C1 segment of cervical spinal cord (tissue), 14 donors: ENCODE measurements at regions not wholly inside any gene's neighbourhood (a gene's known extent, or its start where the extent isn't known, plus 50 kb on each side); places are given as distances from the start of the nearest gene placed in this dataset.
"Not testable (repeated sequence)": the region's sequence is repeated elsewhere in the genome, so short reads cannot be mapped to it uniquely, and the experiment has no call there.

Experiments
- DNase-seq, 14 donors: peaks; one replicate each; lab custom pipeline; 2025; lab: John Stamatoyannopoulos, UW

DNA sequence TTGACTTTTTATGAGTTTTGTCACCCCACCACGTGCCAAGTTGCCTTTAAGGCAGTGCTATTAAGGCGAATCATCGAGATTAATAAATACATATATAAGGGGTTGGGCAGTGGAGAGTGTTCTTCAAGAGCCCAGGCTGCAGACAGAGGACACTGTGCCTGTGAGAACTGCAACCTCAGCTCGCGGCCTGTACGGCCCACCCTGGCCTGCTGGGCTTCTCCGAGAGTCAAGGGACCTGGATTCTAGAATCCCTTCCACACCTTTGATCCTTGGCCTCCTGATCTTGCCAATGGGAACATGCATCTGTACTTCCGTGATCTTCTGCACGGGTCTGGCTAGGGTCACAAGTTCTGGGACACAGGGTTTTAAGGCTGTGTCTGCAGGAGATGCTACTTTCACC, 54.5 kb downstream of the IRX5 start:
- DNase-seq, result no peak

DNA sequence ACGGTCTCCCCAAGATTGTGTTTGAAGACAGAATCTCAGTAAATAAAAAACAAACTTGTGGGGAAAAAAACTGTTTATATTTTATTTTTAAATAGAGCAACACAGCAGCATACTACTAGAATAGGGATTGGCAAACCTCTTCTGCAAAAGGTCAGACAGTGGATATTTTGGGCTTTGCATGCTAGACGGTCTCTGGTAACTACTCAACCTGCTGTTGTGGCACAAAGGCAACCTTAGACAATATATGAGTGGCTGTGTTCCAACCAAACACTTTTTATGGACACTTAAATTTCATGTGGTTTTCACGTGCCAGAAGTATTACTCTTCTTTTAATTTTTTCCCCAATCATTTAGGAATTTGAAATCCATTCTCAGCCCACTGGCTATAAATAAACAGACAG, 55.0 kb downstream of the IRX5 start:
- no peak for DNase-seq

DNA sequence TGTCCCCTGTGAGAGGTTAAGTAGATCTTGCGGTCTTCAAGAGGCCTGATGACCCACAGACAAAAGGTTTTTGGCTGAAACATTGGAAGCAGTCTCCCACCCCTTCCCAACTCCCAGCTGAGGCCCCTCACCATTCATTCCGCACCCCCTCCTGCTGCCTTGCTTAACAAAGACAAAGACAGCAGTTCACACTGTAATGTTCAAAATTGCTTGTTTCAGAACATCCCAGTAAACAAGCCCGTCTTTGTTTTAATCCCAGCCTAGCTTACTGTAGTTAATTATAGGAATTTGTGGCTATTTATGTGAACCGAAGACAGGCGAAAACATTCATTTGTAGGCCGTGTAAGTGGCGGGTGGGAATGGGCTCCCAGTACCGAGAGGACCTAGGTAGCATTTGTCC, 55.7 kb downstream of the IRX5 start:
- DNase-seq, result peak in 5 of 14 donors; percentile 22 to 49 (median 42)

DNA sequence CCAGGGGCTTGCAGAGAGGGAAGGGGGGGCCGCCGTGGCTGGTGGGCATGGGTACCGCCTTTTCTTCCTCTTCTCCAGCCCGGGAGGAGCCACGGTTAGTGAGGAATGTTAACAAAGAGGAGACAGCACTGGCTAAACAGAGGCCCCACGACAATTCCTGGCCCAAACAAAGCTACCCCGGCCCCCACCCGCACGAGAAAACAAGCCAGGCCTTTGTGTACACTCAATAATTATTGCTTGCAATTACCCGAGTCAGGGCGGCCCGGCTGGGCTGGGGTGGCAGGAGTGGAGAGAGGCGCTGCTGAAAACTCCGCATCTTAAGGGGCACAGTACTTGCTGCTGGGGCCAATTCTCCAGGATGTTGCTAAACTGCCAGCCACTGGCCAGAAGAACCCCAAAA, 56.4 kb downstream of the IRX5 start:
- DNase-seq, result peak in 12 of 14 donors; percentile 4 to 81 (median 52)

DNA sequence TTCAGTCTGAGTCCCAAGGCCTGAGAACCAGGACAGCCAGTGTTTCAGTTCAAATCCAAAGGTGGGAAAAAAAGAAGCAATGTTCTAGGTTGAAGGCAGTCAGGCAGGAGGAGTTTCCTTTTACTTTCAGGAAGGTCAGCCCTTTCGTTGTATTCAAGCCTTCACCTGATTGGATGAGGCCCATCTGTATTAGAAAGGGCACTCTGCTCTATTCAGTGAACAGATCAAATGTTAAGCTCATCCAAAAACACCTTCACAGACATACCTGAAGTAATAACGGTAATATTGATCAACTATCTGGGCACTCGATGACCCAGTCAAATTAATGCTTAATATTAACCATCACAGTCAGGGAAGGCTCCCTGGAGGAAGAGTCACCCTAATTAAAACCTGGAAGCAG, 60.9 kb downstream of the IRX5 start:
- no peak for DNase-seq

DNA sequence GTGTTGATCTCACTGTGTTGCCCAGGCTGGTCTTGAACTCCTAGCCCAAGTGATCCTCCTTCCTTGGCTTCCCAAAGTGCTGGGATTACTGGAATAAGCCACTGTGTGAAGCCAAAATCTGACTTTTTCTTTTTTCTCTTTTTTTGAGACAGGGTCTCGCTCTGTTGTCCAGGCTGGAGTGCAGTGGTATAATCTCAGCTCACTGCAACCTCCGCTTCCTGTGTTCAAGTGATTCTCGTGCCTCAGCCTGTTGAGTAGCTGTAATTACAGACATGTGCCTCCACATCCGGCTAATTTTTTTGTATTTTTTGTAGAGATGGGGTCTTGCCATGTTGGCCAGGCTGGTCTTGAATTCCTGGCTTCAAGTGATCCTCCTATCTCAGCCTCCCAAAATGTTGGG, 61.3 kb downstream of the IRX5 start:
- not testable (repeated sequence) for DNase-seq

DNA sequence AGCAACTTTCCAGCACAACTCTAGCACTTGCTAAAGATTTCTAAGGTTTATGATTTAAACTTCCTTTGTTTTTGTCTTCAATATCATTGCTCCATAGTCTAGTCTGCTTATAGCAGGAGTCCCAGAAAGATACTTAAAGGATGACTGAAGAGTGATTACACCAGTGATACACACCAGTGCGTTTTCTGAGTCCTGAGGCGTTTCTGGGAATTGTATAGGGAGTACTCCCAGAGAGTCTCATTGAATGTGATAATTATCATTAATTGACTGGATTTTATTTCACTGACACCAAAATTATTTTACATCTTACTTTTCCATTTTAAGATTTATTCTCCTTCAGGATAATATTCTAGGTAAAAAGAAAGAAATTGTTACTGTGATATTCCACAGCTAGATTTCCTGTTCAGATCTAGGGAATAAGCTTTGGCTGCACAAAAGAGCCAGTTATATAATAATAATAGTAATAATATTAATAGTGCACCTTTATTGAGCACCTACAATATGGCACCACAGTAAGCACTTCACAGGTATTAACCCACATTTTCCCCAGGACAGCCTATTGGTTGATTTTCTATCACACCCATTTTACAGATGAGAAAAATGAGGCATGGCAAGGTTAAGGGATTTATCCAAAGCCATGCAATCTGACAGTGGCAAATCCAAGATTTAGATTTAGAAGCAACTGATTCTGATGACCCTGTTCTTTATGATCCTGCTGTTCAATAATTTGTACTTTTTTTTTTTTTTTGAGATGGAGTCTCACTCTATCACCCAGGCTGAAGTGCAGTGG, 62.6 kb downstream of the IRX5 start:
- DNase-seq, result no peak

DNA sequence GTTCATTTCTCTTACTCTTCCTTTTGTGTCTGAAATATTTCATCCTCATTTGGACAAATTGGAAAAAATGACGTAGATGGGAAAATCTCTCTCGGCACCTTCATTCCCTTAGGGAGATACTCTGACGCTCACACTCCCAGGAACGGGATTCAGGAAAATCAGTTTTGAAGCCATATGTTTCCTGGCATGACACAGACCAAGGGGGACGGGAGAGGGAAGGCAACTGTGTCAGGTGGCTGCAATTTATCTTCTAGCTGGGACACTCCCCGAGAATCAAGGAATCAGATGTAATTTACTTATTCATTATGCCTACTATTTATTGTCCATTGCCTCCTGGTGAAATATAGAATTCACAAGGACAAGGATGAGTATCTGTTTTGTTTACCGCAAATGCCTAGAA, 65.5 kb downstream of the IRX5 start:
- no peak for DNase-seq

DNA sequence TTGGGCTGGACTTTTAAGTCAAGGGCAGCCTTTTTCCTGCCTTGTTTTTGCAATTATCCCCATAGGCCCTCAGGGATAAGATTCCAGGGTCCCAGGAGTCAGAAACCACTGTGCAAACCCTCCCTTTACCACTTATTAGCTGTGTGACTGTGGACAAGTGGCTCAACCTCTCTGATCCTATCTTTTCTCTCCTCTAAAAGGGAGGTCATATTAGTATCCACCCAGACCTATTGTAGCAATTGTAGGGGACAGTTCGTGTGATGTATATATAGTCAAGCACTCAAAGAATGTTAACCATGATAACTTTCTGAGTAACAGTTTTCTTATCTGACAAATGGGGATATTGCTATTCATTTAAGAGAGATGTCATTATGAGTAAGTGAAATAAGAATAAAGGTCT, 68.2 kb downstream of the IRX5 start:
- no peak for DNase-seq

DNA sequence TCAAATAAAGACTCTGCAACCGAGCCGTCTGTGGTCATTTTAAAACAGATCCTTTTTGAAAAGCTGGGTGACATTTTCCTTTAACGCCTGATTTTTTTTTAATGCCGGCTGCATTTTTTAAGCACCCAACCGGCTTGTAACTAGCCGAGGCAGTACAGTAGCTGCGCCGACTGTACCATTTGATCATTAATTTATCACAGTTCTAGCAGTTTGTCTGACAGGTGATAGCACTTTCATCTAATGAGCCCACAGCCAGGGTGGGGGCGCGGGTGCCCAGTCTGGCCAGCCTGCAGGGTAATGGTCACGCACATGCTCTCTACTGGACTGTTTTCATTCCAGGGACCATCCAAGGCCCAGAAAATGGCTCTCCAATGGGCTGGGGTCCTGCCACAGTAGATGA, 68.8 kb downstream of the IRX5 start:
- no peak for DNase-seq

DNA sequence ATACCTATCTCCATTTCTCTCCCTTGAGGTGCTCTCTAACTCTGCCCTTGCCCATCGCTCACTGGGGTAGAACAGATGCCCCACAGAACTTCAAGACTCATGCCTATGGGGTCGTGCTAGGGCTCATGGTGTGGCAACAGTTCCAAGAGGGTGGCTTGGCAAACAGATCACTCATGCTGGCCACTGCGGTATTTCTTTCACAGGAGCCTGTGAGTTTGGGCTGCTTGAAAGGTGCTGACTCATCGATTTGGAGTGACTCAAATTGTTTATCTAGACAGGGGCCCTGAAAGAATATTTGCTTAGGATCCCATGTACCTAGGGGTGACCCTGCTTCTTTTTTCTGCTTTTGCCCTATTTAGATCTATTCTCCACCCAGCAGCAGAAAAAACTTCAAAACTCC, 69.9 kb downstream of the IRX5 start:
- DNase-seq, result no peak

DNA sequence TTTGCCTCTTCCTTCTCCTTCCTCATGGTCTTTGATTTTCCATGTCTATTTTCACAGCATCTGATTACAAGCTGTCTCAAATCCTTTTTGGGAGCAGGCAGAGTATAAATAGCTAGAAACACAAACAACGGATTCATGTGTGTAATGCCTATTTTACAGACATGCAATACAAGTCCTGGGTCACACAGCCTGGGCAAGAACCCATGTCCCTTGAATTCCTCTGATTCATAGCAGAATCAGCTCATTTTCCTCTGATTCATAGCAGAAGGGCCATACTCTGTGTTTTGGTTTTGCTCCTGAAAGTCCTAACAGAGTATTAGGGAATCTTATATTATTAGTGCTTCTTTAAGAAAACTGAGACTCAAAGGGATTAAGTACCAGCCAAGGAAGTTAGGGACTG, 71.3 kb downstream of the IRX5 start:
- no peak for DNase-seq

DNA sequence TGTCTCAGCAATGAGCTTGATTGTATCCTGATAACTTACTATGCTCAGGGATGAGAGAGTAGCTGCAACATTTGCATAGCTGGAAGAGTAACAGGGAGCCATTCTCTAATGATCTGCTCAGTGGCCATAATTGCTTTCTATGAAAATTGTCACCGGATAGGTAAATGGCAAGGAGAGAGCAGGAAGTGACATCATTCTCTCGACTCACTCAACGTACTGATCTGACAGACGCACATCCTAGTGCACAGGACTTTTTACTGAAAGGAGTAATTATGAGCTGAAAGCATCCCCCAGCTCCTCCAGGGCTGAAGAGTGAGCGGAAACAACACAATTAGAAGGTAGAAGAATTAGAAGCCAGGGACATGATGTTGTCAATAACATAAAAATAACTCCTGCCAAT, 71.8 kb downstream of the IRX5 start:
- no peak for DNase-seq

DNA sequence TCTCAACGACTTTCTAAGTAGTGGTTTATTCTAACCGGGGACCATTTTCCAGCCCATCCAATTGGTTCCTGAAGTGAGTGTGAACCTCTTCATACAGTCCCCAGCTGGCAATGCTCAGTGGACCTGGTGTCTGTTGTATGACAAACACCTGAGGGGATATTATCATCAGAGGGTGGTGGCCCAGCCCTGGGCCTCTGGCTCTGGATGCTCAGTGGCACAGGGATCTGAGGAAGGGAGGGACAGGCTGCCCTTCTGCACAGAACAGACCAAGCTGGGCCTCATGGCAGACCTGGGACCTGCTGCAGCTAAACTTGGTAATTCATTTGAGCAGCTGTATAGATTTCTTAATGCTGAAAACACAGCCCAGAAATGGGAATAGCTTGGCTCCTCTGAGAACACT, 72.6 kb downstream of the IRX5 start:
- no peak for DNase-seq

DNA sequence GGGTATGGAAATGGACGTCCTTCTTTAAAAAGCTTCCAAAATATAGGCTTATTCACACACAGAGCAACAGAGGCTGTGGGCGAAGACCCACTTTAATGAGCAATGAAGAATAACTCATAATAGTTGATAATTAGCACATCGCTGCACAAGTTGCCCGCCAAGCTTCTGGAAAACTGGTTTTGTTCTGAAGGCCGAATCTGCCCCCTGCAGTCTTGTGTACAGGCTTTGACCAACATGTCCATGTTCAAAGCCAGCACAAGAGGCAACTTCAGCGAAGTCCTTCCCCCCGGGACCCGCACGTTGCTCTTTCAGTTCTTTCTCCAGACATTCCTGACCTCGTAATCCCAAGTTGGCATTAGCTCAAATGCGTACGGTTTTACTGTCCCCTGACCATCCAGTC, 73.3 kb downstream of the IRX5 start:
- peak in 2 of 14 donors; percentile 6 to 16 for DNase-seq

DNA sequence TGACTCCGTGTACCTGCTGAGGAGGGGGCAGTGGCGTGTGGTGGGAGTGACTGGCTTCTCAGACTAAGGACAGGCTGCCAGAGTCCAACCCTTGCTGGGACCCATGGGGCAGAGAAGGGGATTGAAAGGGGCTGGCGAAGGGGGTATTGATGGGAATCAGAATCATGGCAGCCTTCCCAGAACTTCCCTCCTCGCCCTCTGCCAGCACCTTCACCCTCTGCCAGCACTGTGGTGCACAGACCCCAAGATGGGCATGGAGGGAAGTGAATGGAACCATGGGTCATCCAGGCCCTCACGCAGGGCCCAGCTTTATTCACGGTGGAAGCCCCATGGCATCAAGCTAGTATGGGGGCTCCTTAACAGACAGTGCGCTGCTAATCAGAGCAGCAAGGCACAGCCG, 76.8 kb downstream of the IRX5 start:
- no peak for DNase-seq

DNA sequence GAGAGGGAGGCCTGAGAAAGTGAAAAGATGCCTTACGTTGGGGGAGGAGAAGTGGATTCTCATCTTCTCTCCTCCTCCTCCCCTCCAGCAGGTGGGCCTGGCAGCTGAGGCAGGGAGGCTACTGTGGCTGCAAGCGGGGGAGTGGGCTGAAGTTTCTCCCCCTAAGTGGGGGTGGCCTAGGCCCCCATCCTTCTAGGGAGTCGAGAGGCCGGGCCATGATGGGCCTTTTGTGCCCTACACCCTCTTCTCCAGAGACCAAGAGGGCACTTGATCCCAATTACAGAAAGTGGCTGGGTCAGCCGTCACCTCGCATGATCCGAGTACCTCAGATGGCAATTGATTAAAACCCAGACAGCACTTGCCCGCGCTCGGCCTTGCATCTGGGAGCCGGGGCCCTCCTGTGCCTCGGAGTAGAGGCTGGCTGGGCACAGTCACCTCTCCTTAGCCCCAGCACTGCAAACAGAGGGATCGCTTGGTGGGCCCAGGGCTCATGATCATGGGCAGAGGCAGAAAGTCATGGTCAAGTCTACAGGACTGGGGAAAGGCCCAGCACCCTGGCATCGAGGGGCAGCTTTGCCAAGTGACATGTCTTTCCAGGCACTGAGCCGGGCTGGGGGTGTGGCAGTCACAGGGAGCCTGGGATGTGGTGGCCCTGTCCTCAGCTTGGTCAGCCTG, 78.3 kb downstream of the IRX5 start:
- DNase-seq, result no peak

DNA sequence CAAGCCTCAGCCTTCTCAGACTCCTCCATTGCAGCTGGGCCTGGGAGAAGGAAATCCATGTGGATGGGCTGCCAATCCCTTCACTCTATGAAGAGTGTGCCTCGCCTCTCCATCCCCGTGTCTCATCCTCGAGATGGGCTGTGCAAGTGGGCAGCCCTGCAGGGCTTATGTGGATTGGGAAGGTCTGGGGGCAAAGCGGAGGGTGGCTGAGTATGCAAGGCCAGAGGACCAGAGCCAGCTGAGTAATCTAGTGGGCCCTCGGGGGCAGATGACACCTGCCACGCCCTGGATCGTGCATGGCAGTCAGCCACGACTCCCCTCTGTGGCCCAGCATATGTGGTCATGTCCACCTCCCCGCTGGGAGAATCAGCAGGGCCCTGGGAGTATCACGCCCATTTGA, 78.9 kb downstream of the IRX5 start:
- DNase-seq, result no peak

DNA sequence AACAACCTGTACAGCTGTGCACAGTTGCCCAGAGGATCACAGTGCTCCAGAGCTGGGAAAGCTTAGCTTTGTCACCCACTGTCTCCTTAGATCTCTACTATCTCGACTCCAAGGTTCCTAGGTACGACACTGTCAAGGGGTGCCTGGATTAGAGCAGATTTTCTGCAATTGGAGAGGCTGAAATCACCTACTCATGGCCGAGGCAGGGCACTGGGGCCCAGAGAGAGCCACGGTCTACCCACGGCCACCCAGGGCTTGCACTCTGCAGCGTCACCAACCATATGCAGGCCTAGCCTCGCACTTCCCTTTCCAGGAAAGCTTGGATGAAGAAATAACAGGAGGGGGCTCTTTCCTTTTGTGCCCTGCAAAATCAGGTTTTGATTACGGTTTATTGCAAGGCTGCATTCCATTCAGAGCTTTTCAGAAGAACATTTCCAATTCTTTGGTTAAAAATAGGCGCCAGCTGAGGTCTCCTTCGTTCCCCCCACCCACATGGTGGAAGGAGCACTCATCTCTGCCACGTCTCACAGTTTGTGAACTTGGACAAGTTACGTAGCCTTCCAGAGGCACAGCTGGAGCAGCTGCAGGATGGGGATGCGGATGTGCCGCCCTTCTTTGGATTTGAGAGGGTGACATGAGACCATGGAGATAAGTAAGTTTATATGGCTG, 80.0 kb downstream of the IRX5 start:
- no peak for DNase-seq

DNA sequence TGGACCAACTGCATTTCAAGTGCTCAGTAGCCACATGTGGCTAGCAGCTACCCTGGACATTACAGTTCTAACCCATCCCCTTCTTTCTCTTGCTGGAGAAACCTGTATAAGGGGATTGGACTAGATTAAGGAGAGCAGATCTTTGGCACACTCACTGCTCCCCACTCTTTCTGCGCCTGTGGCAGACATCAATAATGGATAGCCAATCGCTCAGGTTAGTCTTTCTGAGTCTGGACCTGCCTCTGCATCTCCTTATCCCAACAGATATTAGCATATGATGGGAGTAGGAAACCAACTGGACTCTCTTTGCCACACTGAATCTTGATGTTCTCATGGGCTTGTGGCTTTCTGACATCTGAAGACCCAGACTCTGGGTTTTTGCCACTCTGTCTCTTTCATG, 81.7 kb downstream of the IRX5 start:
- no peak for DNase-seq

DNA sequence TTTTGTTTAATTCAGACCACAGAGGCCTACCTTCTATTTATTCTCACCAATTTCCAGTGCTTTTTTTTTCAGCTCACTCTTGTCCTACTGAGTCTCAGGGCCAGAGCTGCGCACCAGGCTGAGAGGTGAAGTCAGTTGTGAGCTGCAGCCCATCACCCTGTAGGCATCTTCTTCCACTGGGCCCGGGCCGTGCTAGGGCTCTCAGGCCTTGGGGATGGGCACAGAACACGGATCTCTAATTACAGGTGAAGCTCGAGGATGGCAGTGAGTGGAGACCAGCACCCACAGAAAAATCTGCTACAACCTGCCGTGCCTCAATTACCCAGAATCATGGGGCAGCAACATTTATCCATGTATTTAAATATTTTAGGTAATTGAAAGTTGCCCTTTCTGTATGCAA, 82.1 kb downstream of the IRX5 start:
- DNase-seq, result no peak

DNA sequence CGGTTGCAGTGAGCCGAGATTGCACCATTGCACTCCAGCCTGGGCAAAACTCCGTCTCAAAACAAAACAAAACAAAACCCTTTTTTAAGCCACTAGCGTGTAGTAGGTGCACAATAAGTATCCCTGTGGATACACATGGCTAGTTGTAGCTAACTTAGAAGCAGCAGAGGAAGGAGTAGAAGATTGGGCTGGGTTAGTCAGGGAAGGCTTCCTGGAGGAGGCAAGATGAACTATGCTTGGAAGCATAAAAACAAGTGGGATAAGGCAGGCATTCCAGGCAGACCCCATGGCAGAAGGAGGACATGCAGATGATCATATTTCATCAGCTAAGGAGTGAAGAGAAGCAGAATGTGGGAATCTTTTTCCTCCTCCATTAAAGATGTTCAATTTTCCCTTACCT, 83.4 kb downstream of the IRX5 start:
- DNase-seq, result no peak
